ENCODE measurements at regions not wholly inside any gene's neighbourhood (a gene's known extent, or its start where the extent isn't known, plus 50 kb on each side); places are given as distances from the start of the nearest gene placed in this dataset.

- no peaks in the 10 kb centered on the region for H3K4me1 ChIP-seq
- ATAC-seq (no peak), DNase-seq (no peak)
- no peaks in the 10 kb centered on the region for H3K9me3 ChIP-seq
- no peaks in the 10 kb centered on the region for H3K27me3 ChIP-seq
- TF ChIP-seq CTCF (IDR thresholded peaks at IDR 0.05) = no peak
- no peak overlapping the region for H3K27ac ChIP-seq
- 40 to 51% methylated on average over 1 of the region's 1 CpG for WGBS, 2 donors
- no peak overlapping the region for H3K4me3 ChIP-seq
- intact Hi-C loops (cut with DNase I) = loop anchor here in 6 of 10 donors (2.0 to 10.0 kb wide), 5 partner anchors 58 to 198 kb away; partner anchors contain the start of gene CXADR (in 1 of the 6)
- no peaks in the 10 kb centered on the region for H3K36me3 ChIP-seq
Measured at GRCh38 chr21:17389311-17389710, 123.5 kb upstream of the CXADR start.

- Histone ChIP-seq H3K27ac (no peak overlapping the region), H3K27me3 (no peaks in the 10 kb centered on the region), H3K4me1 (no peaks in the 10 kb centered on the region), H3K36me3 (no peaks in the 10 kb centered on the region), H3K4me3 (no peak overlapping the region), H3K9me3 (no peaks in the 10 kb centered on the region)
- no peak for TF ChIP-seq CTCF (IDR thresholded peaks at IDR 0.05)
- ATAC-seq = no peak
- intact Hi-C loops (cut with DNase I) = loop anchor here in 1 of 10 donors (10.0 kb wide), 1 partner anchor 64 kb away; no protein-coding TSS in a partner anchor
- no peak for DNase-seq
- 63 to 77% methylated on average over 2 of the region's 2 CpGs for WGBS, 2 donors
Measured at GRCh38 chr21:17390569-17390968, 122.3 kb upstream of the CXADR start.

GRCh38 chr21:17391811-17392340 lies 121.0 kb upstream of the CXADR start:
- no peak for TF ChIP-seq CTCF (IDR thresholded peaks at IDR 0.05)
- DNase-seq (no peak), ATAC-seq (no peak)
- Histone ChIP-seq H3K4me3 (no peak overlapping the region), H3K27ac (no peak overlapping the region), H3K36me3 (no peaks in the 10 kb centered on the region), H3K9me3 (no peaks in the 10 kb centered on the region), H3K4me1 (no peaks in the 10 kb centered on the region), H3K27me3 (no peaks in the 10 kb centered on the region)
- 78% methylated on average over 3 of the region's 3 CpGs for WGBS, 2 donors
- intact Hi-C loops (cut with DNase I) = loop anchor here in 1 of 10 donors (10.0 kb wide), 1 partner anchor 63 kb away; no protein-coding TSS in a partner anchor

- ATAC-seq (no peak), DNase-seq (no peak)
- intact Hi-C loops (cut with DNase I) = loop anchor here in 1 of 10 donors (10.0 kb wide), 1 partner anchor 61 kb away; no protein-coding TSS in a partner anchor
- WGBS, 2 donors = 46 to 49% methylated on average over 4 of the region's 4 CpGs
- no peaks in the 10 kb centered on the region for H3K9me3 ChIP-seq
- no peaks in the 10 kb centered on the region for H3K36me3 ChIP-seq
- H3K27ac ChIP-seq = no peak overlapping the region
- no peaks in the 10 kb centered on the region for H3K4me1 ChIP-seq
- no peak overlapping the region for H3K4me3 ChIP-seq
- no peaks in the 10 kb centered on the region for H3K27me3 ChIP-seq
- no peak for TF ChIP-seq CTCF (IDR thresholded peaks at IDR 0.05)
Measured at GRCh38 chr21:17393413-17393812, 119.4 kb upstream of the CXADR start.
